ENCODE measurements at regions not wholly inside any gene's neighbourhood (a gene's known extent, or its start where the extent isn't known, plus 50 kb on each side); places are given as distances from the start of the nearest gene placed in this dataset.

DNA sequence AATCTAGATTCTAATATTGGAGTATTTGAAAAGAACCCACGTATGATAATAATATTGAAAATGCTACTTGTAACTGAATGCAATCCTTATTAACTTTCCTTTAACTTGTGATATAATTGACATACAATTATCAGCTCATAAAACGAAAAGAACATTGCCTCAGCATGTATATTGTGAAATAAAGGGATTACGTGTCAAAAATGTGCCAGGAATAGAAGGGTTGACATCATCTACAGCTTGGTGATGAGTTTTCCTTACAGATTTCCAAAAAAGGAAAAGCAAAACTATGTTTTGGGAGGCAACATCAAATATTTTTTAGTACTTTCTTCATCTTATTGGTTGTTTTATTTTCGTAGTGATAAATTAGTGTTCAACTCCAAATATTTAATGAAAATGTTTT lies 266.0 kb upstream of the PTGER4 start:
- TF ChIP-seq ZFX (IDR thresholded peaks at IDR 0.05) (no peak), CTCF (conservative IDR thresholded peaks at IDR 0.05) (no peak)
